HG02759 (cell line): ENCODE measurements at regions not wholly inside any gene's neighbourhood (a gene's known extent, or its start where the extent isn't known, plus 50 kb on each side); places are given as distances from the start of the nearest gene placed in this dataset.

Source experiments
- ATAC-seq: cut with Tn5 transposase; IDR thresholded peaks from one replicate; pipeline ENCODE4 v1.9.1; 2021; ENCODE audit warnings: mild to moderate bottlenecking, moderate library complexity; ENCODE audit not compliant: unreplicated experiment

- ATAC-seq: peak; percentile 92
Observed at GRCh38 chr3:34361921-34362320, 563.5 kb downstream of the PDCD6IP start.

GRCh38 chr3:34362910-34363309, 564.5 kb downstream of the PDCD6IP start:
- no peak for ATAC-seq

- ATAC-seq: no peak
Observed at GRCh38 chr3:34363881-34364280, 565.5 kb downstream of the PDCD6IP start.

GRCh38 chr3:34364335-34364734, 565.9 kb downstream of the PDCD6IP start:
- no peak for ATAC-seq

GRCh38 chr3:34365231-34365630, 566.8 kb downstream of the PDCD6IP start:
- ATAC-seq: no peak

GRCh38 chr3:34365771-34366170, 567.3 kb downstream of the PDCD6IP start:
- ATAC-seq: no peak

- ATAC-seq: no peak
Observed at GRCh38 chr3:34367521-34367920, 569.1 kb downstream of the PDCD6IP start.

DNA sequence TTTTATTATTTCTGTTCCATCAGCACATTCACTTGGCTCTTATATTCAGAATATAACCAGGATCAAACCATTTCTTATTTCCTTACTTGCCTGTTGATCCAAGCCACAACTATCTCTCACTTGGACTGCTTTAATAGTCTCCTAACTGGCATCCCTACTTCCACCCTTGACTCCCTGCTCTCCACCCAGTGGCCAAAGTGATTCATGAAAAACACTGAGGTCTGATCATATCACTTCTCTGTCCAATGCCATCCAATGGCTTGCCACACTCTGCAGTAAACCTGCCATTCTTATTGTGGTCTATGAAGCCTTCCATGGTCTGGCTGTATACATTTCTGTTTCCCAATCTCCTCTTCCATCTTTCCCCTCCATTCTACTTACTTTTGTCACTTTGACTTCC, 576.1 kb downstream of the PDCD6IP start:
- no peak for ATAC-seq

DNA sequence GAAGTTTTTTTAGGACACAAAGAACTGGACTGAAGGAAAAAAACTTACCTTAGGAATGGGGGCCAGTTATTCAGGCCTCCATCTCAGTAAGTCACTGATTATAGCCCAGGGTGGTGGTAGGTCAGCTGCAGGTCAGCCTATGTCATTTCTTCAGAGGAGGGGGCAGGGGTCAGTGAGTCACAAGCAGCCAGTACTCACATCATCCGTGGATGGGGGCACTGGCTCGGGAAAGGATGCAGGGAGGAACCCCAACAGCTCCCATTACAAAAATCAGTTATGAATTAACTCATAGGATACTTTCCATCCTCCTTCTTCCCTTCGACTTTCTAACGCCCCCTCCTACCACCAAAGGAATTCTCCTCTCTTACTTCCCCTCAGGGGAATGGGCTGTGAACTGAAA, 578.3 kb downstream of the PDCD6IP start:
- no peak for ATAC-seq

DNA sequence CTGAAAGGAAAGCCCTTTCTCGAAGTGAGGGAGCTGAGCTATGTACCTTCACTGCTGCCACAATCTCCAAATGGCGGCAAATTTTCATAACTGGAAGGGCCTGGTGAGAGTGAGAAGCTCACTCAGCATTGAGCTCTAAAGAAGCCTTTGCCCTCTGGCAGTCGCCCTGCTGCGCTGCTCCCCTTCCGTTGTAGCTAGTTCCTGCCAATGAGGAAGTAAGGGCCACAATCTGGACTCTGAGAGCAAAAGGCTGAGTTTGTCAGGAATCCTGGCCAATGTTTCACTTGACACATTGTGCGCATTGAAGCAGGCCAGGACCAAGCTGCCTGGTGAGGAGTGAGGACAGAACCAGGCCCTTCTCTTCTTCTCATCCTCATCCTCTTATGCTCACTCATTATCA, 579.5 kb downstream of the PDCD6IP start:
- no peak for ATAC-seq

DNA sequence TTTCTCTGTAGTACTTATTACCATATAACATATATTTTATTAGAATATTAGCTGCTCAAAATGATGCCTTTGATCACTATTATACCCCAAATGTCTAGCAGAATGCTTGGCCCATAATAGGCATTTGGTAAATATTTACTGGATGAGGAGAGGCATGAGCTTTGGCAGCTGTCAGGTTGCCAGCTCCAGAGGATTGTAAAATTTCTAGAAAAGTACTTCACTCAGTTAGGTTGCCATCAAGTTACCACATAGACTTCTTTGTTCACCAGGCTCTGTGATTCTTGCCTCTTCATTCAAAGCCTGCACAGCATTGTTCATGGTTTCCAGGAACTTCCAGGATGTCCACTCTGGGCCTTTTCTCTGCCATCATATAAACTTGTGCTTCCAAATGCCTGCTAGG, 582.8 kb downstream of the PDCD6IP start:
- no peak for ATAC-seq

DNA sequence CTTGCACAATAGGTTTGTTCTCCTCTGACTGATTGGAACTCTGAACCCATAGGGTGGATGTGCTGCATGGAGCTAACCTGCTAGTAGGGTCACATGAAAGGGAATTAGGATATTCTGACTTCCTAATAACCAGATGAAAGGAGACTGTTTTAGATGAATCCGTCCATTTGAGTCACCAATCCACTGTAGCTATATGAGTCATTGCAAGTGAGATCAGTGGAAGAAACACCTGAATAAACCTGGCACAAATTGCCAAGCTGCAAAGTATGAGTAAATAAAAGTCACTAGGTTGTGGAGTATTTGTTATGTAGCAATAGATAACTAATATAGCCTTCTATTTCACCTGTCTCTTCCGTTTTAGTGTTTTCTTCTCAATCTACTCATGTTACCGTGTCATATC, 584.4 kb downstream of the PDCD6IP start:
- no peak for ATAC-seq

DNA sequence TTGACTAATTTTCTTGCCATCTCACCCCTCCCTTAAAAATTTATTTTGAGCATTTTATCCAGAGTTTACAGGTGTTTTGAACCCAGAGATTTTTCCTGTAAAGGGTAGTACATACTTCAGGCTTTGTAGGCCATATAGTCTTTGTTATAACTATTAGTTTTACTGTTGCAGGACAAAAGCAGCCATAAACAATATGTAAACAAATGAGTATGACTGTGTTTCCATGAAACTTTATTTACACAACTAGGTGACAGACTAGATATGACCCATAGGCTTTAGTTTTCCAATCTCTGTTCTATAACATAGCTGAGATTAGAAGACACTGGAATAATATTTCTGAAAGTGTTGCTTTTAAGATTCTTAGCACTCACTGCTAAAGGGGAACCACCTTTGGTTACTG, 587.9 kb downstream of the PDCD6IP start:
- ATAC-seq: no peak

GRCh38 chr3:34387826-34388564, 589.6 kb downstream of the PDCD6IP start:
- ATAC-seq: no peak

GRCh38 chr3:34388830-34389229, 590.4 kb downstream of the PDCD6IP start:
- no peak for ATAC-seq

DNA sequence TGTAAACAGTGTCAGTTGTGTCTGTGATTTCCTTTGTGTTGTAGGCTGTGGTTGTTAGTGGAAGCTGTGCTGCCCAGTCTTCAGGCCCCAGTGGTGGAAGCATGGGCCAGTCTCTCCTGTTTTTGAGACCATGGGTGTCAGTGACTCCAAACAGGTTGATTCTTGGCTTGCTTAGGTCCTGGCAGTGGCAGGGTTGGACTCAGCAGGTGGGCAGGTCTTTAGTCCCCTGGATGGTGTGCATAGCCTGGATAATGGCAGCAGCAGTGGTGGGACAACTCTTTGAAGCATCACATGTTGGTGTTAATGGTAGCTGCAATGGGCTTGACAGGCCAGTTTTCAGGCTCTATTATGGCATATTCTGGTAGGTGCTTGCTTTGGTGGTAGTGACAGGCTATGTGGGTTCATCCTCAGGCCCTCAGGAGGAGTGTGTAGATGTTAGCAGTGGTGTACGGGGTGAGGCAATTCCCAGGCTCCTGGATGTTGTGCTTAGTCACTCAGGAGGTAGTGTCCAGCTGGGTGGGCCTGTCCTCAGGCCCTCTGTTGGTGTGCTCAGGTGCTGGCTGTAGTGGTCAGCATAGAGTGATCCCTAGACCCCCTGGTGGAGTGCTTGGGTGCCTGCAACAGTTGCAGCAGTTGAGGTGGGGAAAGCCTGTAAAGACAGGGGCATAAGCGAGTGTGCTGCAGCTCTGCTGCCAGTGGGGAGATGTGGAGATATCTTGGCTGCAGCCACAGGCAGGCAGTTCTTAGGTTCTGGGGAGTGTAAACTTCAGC, 596.7 kb downstream of the PDCD6IP start:
- no peak for ATAC-seq

- ATAC-seq: no peak
Observed at GRCh38 chr3:34396288-34396687, 597.9 kb downstream of the PDCD6IP start.

GRCh38 chr3:34396956-34397355, 598.5 kb downstream of the PDCD6IP start:
- no peak for ATAC-seq

GRCh38 chr3:34399401-34399800, 601.0 kb downstream of the PDCD6IP start:
- no peak for ATAC-seq

DNA sequence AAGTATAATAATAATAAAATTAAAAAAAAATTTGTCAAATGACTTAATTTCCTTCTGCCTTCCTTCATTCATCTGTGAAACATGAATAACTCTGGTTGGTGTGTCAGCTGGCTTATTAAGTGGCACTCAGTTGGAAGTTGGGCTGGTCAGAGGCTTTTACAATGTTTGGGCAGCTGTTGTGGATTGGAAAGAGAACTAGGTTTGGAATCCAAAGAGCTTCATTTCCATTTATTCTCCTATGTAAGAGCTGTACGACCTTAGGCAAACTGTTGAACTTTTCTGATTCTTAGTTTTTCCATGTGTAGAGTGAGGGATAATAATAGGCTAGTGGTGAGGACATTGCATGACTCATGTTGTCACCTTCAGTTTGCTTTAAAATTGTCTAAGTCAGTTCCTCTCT, 606.7 kb downstream of the PDCD6IP start:
- no peak for ATAC-seq

DNA sequence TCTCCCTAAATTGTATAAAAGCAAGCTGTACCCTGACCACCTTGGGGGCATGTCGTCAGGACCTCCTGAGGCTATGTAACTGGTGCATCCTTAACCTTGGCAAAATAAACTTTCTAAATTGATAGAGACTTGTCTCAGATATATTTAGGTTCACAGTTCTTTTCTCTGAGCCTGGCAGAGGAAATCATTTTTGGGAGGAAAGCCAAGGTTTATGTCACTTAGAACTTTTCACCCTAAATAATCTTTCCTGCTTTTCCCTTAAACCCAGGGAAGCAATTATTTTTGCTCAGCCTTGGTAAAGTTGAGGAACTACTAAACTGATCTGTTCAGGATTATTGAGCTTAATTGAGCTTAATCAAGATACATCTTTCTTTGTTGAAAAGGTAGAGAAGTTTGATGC, 608.9 kb downstream of the PDCD6IP start:
- no peak for ATAC-seq

DNA sequence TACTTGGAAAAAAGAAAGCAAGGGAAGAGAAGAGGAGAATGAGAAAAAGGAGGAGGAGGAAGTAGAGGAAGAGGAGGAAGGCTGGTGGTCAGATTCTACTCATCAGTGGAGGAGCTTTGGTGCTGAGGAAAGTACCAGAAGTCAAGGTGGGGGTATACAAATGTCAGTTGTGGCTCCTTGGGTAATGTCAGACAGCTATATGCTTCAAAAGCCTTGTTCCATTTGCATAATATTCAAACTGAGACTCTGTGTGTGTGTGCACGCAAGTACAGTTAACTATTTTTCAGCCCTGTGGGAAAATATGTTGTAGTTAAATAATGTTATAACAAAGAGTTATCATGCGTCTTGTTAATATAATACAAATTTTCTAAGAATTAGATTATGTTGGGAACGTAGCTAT, 609.7 kb downstream of the PDCD6IP start:
- ATAC-seq: no peak
